ENCODE measurements at regions not wholly inside any gene's neighbourhood (a gene's known extent, or its start where the extent isn't known, plus 50 kb on each side); places are given as distances from the start of the nearest gene placed in this dataset.

- Mint-ChIP-seq H3K4me3 (ENCODE audit: unreplicated experiment) (no peak overlapping the region), H3K9me3 (ENCODE audit: unreplicated experiment) (no peaks in the 10 kb centered on the region), H3K27me3 (ENCODE audit: unreplicated experiment) (no peaks in the 10 kb centered on the region), H3K4me1 (ENCODE audit: unreplicated experiment) (no peaks in the 10 kb centered on the region), H3K27ac (ENCODE audit: unreplicated experiment) (no peak overlapping the region), H3K36me3 (ENCODE audit: unreplicated experiment) (no peaks in the 10 kb centered on the region)
- no peak for DNase-seq (ENCODE audit: extremely low spot score, unreplicated experiment)
- no peak for TF ChIP-seq CTCF (IDR thresholded peaks at IDR 0.05)
Measured at GRCh38 chr3:76054404-76054803, 269.1 kb upstream of the ZNF717 start.

DNA sequence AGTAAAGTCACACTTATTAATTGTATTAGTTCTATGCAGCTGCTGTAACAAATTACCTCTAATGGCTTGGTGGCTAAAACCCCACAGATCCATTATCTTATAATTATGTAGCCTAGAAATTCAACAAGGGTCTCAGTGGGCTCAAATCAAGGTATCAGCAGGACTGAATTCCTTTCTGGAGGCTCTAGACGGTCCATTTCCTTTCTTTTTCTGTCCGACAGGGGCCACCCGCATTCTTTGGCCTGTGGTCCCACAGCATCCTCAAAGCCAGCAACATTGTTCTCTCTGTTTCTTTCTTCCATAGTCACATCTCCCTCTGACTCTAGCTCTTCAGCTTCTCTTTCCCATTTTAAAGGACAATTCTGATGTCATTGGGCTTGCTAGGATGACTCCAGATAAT lies 276.3 kb upstream of the ZNF717 start:
- H3K27me3 Mint-ChIP-seq (ENCODE audit: unreplicated experiment): no peaks in the 10 kb centered on the region
- H3K9me3 Mint-ChIP-seq (ENCODE audit: unreplicated experiment): no peaks in the 10 kb centered on the region
- peaks cover 3% of the 10 kb centered on the region for H3K4me1 Mint-ChIP-seq (ENCODE audit: unreplicated experiment)
- DNase-seq (ENCODE audit: extremely low spot score, unreplicated experiment): no peak
- no peak overlapping the region for H3K27ac Mint-ChIP-seq (ENCODE audit: unreplicated experiment)
- TF ChIP-seq CTCF (IDR thresholded peaks at IDR 0.05): no peak
- no peaks in the 10 kb centered on the region for H3K36me3 Mint-ChIP-seq (ENCODE audit: unreplicated experiment)
- H3K4me3 Mint-ChIP-seq (ENCODE audit: unreplicated experiment): no peak overlapping the region

- Mint-ChIP-seq H3K9me3 (ENCODE audit: unreplicated experiment) (no peaks in the 10 kb centered on the region), H3K4me3 (ENCODE audit: unreplicated experiment) (no peak overlapping the region), H3K36me3 (ENCODE audit: unreplicated experiment) (no peaks in the 10 kb centered on the region), H3K27ac (ENCODE audit: unreplicated experiment) (no peak overlapping the region), H3K4me1 (ENCODE audit: unreplicated experiment) (peaks cover 3% of the 10 kb centered on the region), H3K27me3 (ENCODE audit: unreplicated experiment) (no peaks in the 10 kb centered on the region)
- TF ChIP-seq CTCF (IDR thresholded peaks at IDR 0.05): no peak
- DNase-seq (ENCODE audit: extremely low spot score, unreplicated experiment): no peak
Measured at GRCh38 chr3:76063019-76063418, 277.7 kb upstream of the ZNF717 start.

DNA sequence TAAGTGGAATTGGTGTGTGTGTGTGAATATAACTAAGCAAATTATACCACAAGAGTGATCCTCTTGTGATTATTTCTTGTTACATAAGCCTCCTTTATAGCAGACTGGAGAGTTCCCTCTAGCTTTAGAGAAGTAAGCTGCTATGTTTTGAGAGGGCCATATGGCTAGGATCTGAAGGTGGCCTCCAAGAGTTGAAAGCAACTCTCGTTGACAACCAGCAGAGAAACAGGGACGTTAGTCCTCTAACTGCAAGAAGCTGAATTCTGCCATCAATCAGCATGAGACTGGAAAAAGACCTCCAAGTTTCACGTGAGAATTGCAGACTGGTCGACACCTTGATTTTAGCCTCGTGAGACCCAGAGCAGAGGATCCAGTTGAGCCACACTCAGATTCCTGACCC lies 278.5 kb upstream of the ZNF717 start:
- Mint-ChIP-seq H3K27me3 (ENCODE audit: unreplicated experiment) (no peaks in the 10 kb centered on the region), H3K9me3 (ENCODE audit: unreplicated experiment) (no peaks in the 10 kb centered on the region), H3K4me3 (ENCODE audit: unreplicated experiment) (no peak overlapping the region), H3K36me3 (ENCODE audit: unreplicated experiment) (no peaks in the 10 kb centered on the region), H3K4me1 (ENCODE audit: unreplicated experiment) (peaks cover 3% of the 10 kb centered on the region), H3K27ac (ENCODE audit: unreplicated experiment) (no peak overlapping the region)
- no peak for DNase-seq (ENCODE audit: extremely low spot score, unreplicated experiment)
- no peak for TF ChIP-seq CTCF (IDR thresholded peaks at IDR 0.05)

GRCh38 chr3:76065964-76066363 lies 280.6 kb upstream of the ZNF717 start:
- no peak for TF ChIP-seq CTCF (IDR thresholded peaks at IDR 0.05)
- no peak for DNase-seq (ENCODE audit: extremely low spot score, unreplicated experiment)
- H3K27ac Mint-ChIP-seq (ENCODE audit: unreplicated experiment): no peak overlapping the region
- H3K4me3 Mint-ChIP-seq (ENCODE audit: unreplicated experiment): no peak overlapping the region
- peaks cover 3% of the 10 kb centered on the region for H3K4me1 Mint-ChIP-seq (ENCODE audit: unreplicated experiment)
- H3K27me3 Mint-ChIP-seq (ENCODE audit: unreplicated experiment): no peaks in the 10 kb centered on the region
- H3K36me3 Mint-ChIP-seq (ENCODE audit: unreplicated experiment): no peaks in the 10 kb centered on the region
- peaks cover 5% of the 10 kb centered on the region for H3K9me3 Mint-ChIP-seq (ENCODE audit: unreplicated experiment)

Measured in osteocyte (in vitro differentiated cells).